NCI-H524 (cell line): ENCODE measurements at regions not wholly inside any gene's neighbourhood (a gene's known extent, or its start where the extent isn't known, plus 50 kb on each side); places are given as distances from the start of the nearest gene placed in this dataset.
A peak's percentile ranks its signal among the peaks of the same experiment; 100 is the strongest.
"Not testable (repeated sequence)": the region's sequence is repeated elsewhere in the genome, so short reads cannot be mapped to it uniquely, and the experiment has no call there.

Source experiments
- DNase-seq, 2 experiments: peaks; one replicate each; lab custom pipeline; 2025; lab: John Stamatoyannopoulos, UW

- no peak for DNase-seq
Observed at GRCh38 chr1:214980921-214981320, 101.6 kb upstream of the KCNK2 start.

- no peak for DNase-seq
Observed at GRCh38 chr1:214983126-214983869, 99.2 kb upstream of the KCNK2 start.

- no peak for DNase-seq
Observed at GRCh38 chr1:214989341-214989740, 93.2 kb upstream of the KCNK2 start.

- DNase-seq: no peak
Observed at GRCh38 chr1:214990619-214991018, 91.9 kb upstream of the KCNK2 start.

- no peak for DNase-seq
Observed at GRCh38 chr1:214991691-214992315, 90.7 kb upstream of the KCNK2 start.

GRCh38 chr1:214993419-214993818, 89.1 kb upstream of the KCNK2 start:
- no peak for DNase-seq

- no peak for DNase-seq
Observed at GRCh38 chr1:214997685-214998084, 84.9 kb upstream of the KCNK2 start.

- no peak for DNase-seq
Observed at GRCh38 chr1:215001419-215002021, 81.0 kb upstream of the KCNK2 start.

- DNase-seq: no peak
Observed at GRCh38 chr1:215002471-215002870, 80.1 kb upstream of the KCNK2 start.

- no peak for DNase-seq
Observed at GRCh38 chr1:215003686-215004085, 78.9 kb upstream of the KCNK2 start.

GRCh38 chr1:215004121-215004827, 78.3 kb upstream of the KCNK2 start:
- no peak for DNase-seq

GRCh38 chr1:215005078-215005477, 77.5 kb upstream of the KCNK2 start:
- DNase-seq: no peak

- no peak for DNase-seq
Observed at GRCh38 chr1:215005656-215006345, 76.7 kb upstream of the KCNK2 start.

GRCh38 chr1:215007880-215008279, 74.7 kb upstream of the KCNK2 start:
- no peak for DNase-seq

- DNase-seq: no peak
Observed at GRCh38 chr1:215018555-215018954, 64.0 kb upstream of the KCNK2 start.

- DNase-seq: no peak
Observed at GRCh38 chr1:215022204-215022603, 60.3 kb upstream of the KCNK2 start.

GRCh38 chr1:215022741-215023141, 59.8 kb upstream of the KCNK2 start:
- no peak for DNase-seq

- peak in 1 of 2 experiments; percentile 7 for DNase-seq
Observed at GRCh38 chr1:215023155-215023832, 59.2 kb upstream of the KCNK2 start.

GRCh38 chr1:215028954-215029353, 53.6 kb upstream of the KCNK2 start:
- no peak for DNase-seq

GRCh38 chr1:215030581-215030980, 52.0 kb upstream of the KCNK2 start:
- not testable (repeated sequence) for DNase-seq

GRCh38 chr1:215031392-215031791, 51.1 kb upstream of the KCNK2 start:
- DNase-seq: no peak
